T-helper 17 cell (primary cell): ENCODE measurements at regions not wholly inside any gene's neighbourhood (a gene's known extent, or its start where the extent isn't known, plus 50 kb on each side); places are given as distances from the start of the nearest gene placed in this dataset.

Experiments
- ATAC-seq: fragments of 150-1000 bp; cut with Tn5 transposase; 2 replicates; pipeline ENCODE4 v1.10.0; 2021; ENCODE audit warnings: mild to moderate bottlenecking, moderate library complexity
- DNase-seq, 3 donors: peaks; one replicate each; pipeline versions ENCODE4 v3.0.0 to v3.0.0-alpha.2; 2020 to 2021
- H3K9me3 ChIP-seq: one replicate; pipeline ENCODE4 v1.7.0; 2013; ENCODE audit warnings: low read length, mild to moderate bottlenecking; ENCODE audit not compliant: control insufficient read depth, poor library complexity, severe bottlenecking
- H3K27ac Mint-ChIP-seq: one replicate; pipeline ENCODE4 v1.8.0; 2022; ENCODE audit warnings: mild to moderate bottlenecking, moderate library complexity, mixed read lengths
- H3K27me3 Mint-ChIP-seq: one replicate; pipeline ENCODE4 v1.8.0; 2022; ENCODE audit warnings: mixed read lengths
- H3K36me3 Mint-ChIP-seq: one replicate; pipeline ENCODE4 v1.8.0; 2022; ENCODE audit warnings: low read depth, mixed read lengths
- H3K4me1 Mint-ChIP-seq: one replicate; pipeline ENCODE4 v1.8.0; 2022; ENCODE audit warnings: mild to moderate bottlenecking, mixed read lengths
- H3K4me3 Mint-ChIP-seq: one replicate; pipeline ENCODE4 v1.8.0; 2022; ENCODE audit warnings: mild to moderate bottlenecking, moderate library complexity, mixed read lengths

DNA sequence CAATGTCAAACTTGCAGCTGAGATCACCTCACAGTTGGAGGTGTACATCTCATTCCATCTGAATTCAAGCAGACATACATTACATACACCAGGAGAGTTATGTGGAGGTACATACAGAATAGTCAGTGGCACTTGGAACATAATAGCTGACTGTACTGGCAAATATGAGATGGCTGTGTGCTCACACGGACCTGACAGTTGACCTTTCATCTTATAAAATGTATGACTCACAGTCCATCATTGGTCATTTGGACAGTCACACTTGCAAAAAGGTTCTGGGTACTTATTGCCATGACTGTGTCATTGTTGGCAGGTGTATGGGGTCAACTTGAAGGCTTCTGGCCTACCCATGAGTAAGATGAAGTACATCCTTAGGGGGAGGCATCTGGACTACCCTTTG lies 88.6 kb upstream of the WDR1 start:
- Mint-ChIP-seq H3K36me3 (no peaks in the 10 kb centered on the region), H3K4me3 (no peak overlapping the region), H3K4me1 (peaks cover 4% of the 10 kb centered on the region), H3K27ac (no peak overlapping the region), H3K27me3 (peaks cover 5% of the 10 kb centered on the region)
- no peak for ATAC-seq
- no peak for DNase-seq
- H3K9me3 ChIP-seq, result no peaks in the 10 kb centered on the region

DNA sequence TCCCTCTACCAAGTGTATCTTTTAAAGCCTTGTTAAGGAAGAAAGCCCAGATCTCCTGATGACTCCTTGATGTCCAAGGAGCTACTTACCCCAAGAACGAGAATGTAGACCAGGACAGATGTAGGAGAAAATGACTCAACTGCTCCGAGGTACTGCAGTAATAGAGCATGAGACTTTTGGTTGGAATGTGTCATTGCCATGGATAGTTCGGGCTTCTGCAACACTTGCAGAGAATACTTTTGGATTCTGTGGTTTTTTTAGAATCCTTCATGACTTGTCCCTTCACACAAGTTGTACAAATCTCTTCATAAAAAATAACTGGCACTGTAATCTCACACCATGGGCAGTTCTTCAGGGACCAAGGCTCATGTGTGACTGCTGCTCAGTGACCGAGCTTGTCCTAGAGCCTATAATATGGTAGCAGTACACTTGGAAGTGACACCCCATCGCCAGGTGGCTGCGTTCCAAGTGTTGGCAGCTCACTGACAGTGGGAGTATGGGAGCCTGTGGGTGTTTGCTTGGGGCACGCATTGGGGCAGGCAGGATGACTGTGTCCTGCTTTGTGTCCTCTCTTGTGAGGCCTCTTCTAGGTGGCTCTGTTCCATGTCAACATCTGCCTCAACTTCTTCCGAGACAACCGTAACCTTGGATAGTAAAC lies 87.9 kb upstream of the WDR1 start:
- Mint-ChIP-seq H3K4me1 (peaks cover 7% of the 10 kb centered on the region), H3K36me3 (no peaks in the 10 kb centered on the region), H3K4me3 (no peak overlapping the region), H3K27ac (no peak overlapping the region), H3K27me3 (peaks cover 5% of the 10 kb centered on the region)
- H3K9me3 ChIP-seq, result no peaks in the 10 kb centered on the region
- ATAC-seq (no peak), DNase-seq (no peak)

DNA sequence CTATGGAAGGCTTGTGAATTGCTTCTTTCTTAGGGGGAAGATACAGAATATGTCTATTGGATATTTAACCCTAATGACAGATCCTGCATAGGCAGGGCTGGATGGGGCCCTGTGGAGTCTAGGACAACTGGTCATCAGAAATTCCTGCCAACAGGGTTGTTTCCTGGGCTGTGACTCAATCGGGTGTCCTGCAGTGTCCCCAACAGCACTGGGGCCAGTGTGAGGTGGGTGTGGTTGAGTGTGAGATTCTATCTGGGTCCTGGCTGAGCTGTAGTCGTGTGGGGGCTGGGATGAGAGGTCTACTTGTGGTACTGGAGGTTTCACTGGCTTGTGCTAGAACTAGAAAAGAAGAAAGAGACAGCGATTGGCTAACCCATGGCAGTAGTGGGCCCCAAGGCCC lies 87.3 kb upstream of the WDR1 start:
- Mint-ChIP-seq H3K4me1 (peaks cover 7% of the 10 kb centered on the region), H3K4me3 (no peak overlapping the region), H3K27ac (no peak overlapping the region), H3K27me3 (peaks cover 5% of the 10 kb centered on the region), H3K36me3 (no peaks in the 10 kb centered on the region)
- no peaks in the 10 kb centered on the region for H3K9me3 ChIP-seq
- no peak for ATAC-seq
- DNase-seq, result no peak

DNA sequence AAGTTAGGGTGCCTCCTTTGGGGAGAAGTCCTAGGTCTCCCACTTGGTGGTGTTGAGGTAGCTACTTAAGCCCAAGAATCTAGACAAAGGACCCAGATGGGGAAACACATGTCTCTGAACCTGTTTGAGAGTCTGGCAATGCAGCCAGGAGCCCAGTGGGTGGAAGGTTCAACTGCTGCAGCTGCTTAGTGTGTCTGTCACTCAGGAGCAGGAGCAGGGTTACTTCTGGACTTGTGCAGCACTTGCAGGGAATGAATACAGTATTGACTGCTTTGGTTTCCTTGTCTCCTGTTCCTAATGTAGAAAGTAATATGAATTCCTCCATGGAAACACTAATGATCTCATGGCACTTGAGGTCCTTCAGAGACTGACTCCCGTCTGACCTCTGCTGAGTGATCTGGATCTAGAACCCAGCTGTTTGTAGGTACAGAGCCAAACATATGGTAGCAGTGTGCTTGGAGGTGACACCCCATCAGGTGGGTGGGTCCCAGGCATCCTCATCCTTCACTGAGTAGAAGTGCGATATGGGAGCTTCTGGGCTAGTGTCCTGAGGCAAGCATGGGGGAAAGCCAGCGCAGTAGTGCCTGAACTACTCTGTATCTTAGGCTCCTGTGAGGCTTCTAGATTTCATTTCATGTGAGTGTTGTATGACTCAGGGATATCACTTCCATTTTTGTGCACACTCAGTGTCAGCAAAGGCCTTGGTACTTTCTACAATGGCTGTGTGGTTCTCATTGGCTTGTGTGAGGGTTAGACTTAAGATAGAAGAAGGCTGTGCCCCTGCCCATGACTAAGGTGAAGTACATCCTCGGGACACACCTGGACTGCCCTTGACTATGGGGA lies 85.0 kb upstream of the WDR1 start:
- H3K36me3 Mint-ChIP-seq, result no peaks in the 10 kb centered on the region
- DNase-seq (no peak), ATAC-seq (no peak)
- H3K4me1 Mint-ChIP-seq, result peaks cover 7% of the 10 kb centered on the region
- no peak overlapping the region for H3K27ac Mint-ChIP-seq
- no peaks in the 10 kb centered on the region for H3K9me3 ChIP-seq
- H3K4me3 Mint-ChIP-seq, result no peak overlapping the region
- H3K27me3 Mint-ChIP-seq, result no peaks in the 10 kb centered on the region

DNA sequence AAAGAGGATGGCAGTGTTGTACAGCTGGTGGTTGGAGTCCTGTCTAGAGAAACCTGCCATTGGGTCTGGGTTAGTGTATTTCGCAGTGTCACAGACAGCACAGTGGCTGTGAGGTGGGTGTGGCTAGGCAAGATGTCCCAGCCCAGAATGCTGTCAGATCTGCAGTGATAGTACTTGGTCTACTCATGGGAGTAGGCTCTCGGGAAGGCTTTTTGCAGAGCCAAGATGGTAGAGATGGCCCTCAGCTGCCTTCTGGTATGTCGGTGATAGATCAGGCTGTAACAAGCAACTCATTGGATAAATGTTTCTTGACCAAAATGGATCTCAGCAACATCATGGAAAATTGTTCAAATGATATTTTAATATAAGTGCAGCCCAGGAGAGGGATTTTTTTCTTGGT lies 84.3 kb upstream of the WDR1 start:
- DNase-seq (no peak), ATAC-seq (no peak)
- Mint-ChIP-seq H3K4me3 (no peak overlapping the region), H3K27ac (no peak overlapping the region), H3K27me3 (no peaks in the 10 kb centered on the region), H3K36me3 (no peaks in the 10 kb centered on the region), H3K4me1 (peaks cover 5% of the 10 kb centered on the region)
- H3K9me3 ChIP-seq, result no peaks in the 10 kb centered on the region

DNA sequence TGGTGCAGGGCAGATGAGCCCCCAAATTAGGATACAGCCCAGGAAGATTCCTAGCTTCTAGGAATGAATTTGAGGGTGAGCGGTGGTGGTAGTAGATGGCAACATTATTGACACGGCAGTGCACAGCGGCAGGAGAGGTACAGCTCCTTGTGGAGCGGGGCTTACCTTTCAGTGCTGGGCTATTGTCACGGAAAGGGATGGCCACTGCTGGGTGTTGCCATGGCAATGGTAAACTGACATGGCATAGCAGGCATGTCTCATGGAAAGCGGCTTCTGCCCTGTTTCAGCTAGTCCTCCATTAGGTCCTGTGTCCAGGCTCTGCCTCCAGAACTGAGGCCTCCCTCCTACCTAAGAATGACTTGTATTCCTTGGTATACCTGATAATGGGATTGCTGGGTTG lies 81.8 kb upstream of the WDR1 start:
- H3K36me3 Mint-ChIP-seq, result no peaks in the 10 kb centered on the region
- no peak for DNase-seq
- ATAC-seq, result no peak
- H3K9me3 ChIP-seq, result no peaks in the 10 kb centered on the region
- no peak overlapping the region for H3K4me3 Mint-ChIP-seq
- H3K27ac Mint-ChIP-seq, result no peak overlapping the region
- H3K4me1 Mint-ChIP-seq, result peaks cover 5% of the 10 kb centered on the region
- peaks cover 4% of the 10 kb centered on the region for H3K27me3 Mint-ChIP-seq

DNA sequence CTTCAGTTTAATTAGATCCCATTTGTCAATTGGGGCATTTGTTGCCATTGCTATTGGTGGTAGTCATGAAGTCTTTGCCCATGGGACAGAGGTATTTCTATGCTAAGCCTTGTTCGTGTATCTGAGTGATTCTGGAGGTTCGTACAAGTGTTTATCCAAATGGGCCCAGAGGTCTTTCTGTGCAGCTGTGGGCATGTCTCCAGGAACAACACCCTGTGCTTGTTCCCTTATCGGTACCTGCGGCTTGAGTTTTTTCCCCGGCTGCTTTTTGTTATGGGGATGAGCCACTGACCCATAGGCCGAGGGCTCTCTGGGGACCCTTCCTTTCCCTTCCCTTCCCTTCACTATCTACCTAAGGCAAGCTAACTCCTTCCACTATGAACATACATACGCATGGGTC lies 81.4 kb upstream of the WDR1 start:
- no peaks in the 10 kb centered on the region for H3K9me3 ChIP-seq
- no peak for DNase-seq
- peaks cover 5% of the 10 kb centered on the region for H3K4me1 Mint-ChIP-seq
- no peak for ATAC-seq
- no peaks in the 10 kb centered on the region for H3K36me3 Mint-ChIP-seq
- H3K27me3 Mint-ChIP-seq, result peaks cover 4% of the 10 kb centered on the region
- H3K27ac Mint-ChIP-seq, result no peak overlapping the region
- H3K4me3 Mint-ChIP-seq, result no peak overlapping the region

DNA sequence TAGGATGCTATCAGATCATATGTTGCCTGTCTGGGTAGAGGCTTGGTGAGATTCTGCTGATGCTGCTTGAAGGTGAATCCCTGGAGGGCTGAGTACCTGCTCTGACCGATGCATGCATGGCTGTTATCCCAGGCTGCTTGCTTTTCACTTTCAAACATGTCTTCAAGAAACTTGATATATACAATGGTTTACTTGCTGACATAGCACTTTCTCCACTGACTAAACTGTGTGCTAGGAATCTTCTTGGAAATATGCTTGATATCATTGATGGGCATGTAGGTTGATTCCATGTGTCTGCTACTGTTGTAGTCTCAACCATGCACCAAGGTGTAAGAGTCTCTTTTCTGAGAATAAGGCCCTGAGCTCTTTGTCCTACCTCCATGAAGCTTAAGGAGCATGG lies 79.6 kb upstream of the WDR1 start:
- no peak for DNase-seq
- no peaks in the 10 kb centered on the region for H3K36me3 Mint-ChIP-seq
- no peak overlapping the region for H3K4me3 Mint-ChIP-seq
- H3K27me3 Mint-ChIP-seq, result peaks cover 4% of the 10 kb centered on the region
- ATAC-seq, result no peak
- H3K4me1 Mint-ChIP-seq, result peaks cover 5% of the 10 kb centered on the region
- no peak overlapping the region for H3K27ac Mint-ChIP-seq
- H3K9me3 ChIP-seq, result no peaks in the 10 kb centered on the region

DNA sequence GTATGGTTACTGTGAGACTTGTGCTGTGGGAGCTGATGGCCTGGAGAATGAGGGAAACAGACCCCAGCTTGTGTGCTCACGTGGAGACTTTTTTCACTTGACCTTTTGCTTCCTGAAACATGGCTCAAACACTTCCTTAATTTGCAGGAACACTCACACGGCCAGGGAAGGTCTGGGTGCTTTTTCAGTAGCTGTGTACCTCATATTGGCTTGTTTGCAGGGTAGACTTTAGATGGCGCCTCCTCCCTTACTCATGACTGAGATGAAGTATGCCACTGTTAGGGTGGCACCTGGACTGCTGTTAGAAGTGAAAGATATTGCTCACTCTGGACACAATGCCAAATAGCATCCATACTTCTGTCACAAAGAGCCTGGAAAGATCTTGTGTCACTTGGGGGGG lies 75.7 kb upstream of the WDR1 start:
- H3K36me3 Mint-ChIP-seq, result no peaks in the 10 kb centered on the region
- H3K27ac Mint-ChIP-seq, result no peak overlapping the region
- no peak overlapping the region for H3K4me3 Mint-ChIP-seq
- ATAC-seq (no peak), DNase-seq (no peak)
- peaks cover 4% of the 10 kb centered on the region for H3K27me3 Mint-ChIP-seq
- H3K9me3 ChIP-seq, result no peaks in the 10 kb centered on the region
- H3K4me1 Mint-ChIP-seq, result no peaks in the 10 kb centered on the region

DNA sequence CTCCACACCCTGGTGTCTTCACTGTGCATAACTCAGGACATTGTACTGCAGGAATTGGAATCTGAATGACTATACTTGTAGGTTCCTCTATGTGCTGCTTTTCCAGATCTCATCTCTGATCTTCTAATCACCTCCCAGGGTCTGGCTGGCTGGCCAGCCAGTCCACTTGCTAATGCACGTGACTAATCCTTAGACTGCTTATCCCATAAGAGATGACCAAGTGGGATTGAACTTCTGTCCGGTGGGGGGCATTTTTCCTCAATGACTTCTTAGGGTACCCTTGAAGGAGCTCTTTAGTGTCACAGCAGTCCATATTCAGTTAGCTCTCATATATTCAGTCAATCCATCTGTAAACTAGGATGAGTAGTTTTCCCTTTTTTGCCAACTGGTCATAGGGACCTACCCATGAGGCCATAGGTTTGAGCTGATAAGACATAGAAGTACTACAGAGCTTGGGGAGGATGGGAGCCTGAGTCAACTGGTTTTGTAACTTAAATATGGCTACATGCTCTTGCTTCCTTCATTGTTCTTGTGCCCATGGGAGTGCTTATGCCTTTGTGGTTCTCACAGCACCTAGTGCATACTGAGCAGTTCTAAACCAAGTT lies 71.9 kb upstream of the WDR1 start:
- Mint-ChIP-seq H3K27me3 (no peaks in the 10 kb centered on the region), H3K27ac (no peak overlapping the region), H3K36me3 (peaks cover 2% of the 10 kb centered on the region), H3K4me1 (peaks cover 5% of the 10 kb centered on the region), H3K4me3 (no peak overlapping the region)
- no peaks in the 10 kb centered on the region for H3K9me3 ChIP-seq
- ATAC-seq (no peak), DNase-seq (no peak)

DNA sequence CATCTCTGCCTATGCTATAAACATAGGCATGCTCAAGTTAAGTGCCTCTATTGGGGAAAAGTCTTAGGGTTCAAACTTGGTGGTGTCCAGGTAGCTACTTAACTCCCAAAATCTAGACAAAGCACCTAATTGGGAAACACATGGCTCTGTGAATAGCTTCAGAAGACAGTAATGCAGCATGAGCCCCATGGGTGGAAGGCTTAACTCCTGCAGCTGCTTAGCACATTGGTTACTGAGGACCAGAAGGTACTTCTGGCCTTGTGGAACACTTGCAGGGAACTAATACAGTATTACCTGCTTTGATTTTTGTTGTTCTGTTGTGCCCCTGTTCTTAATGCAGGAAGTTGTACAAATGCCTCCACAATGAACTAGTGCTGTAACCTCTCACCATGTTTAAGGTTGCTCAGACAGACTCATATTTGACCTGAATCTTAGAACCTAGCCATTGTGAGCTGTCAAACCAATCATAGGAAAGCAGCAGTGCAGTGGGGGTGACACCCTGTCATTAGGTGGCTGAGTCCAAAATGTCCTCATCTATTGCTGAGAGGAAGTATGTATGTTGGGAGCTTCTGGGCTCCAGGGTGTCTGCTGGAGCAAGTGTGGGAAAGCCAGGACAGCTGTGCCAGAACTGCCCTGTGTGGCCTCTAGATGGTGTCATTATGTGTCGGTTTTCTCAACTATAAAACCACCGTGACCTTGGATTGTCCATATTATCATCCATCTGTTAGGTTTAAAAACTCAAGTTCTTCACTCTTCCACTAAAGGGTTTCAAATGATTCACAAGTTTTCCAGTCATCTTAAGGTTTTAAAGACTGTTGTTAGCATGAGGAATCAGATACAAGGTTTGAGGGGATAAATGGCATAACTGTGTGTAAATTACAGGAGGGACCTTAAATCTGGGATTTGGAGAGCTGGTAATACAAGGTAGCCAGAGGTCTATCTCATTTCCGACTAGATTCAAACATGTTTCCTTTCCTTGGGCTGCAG lies 69.9 kb upstream of the WDR1 start:
- H3K27me3 Mint-ChIP-seq, result no peaks in the 10 kb centered on the region
- no peak for DNase-seq
- no peak for ATAC-seq

DNA sequence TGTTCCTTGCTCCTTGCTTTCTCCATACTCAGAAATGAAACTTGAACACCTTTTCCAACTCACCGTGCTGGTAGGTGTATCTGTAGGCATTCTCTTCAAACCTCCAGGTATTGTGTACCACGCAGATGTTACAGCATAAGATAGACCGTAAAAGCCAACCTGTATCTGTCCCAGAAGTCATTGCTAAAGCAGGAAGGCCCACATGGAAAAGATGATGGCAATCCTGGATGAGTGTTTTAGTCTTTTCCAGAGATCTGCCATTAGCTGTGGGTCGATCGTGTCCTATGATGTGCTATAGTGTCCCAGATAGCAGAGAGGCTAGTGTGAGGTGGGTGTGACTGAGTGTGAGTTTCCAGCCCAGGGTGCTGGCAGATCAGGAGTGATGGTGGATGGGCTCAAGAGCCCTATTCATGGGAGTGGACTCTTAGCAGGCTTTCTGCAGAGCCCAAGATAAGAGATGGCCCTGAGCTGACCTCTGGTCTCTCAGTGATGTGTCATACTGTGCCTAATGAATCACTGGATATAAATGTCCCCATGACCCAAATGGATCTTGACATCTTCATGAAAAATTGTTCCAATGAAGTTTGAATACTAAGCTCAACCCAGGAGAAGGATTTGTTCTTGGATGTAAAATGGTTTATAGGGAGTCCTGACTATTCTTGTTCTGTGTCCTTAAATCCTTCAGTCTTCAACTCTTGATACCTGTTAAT lies 69.1 kb upstream of the WDR1 start:
- H3K4me1 Mint-ChIP-seq, result peaks cover 15% of the 10 kb centered on the region
- H3K9me3 ChIP-seq, result no peaks in the 10 kb centered on the region
- H3K36me3 Mint-ChIP-seq, result peaks cover 2% of the 10 kb centered on the region
- no peak overlapping the region for H3K4me3 Mint-ChIP-seq
- DNase-seq (no peak), ATAC-seq (no peak)
- no peak overlapping the region for H3K27ac Mint-ChIP-seq
- H3K27me3 Mint-ChIP-seq, result no peaks in the 10 kb centered on the region

More for the DNA sequence above, 69.9 kb upstream of the WDR1 start:
- Mint-ChIP-seq H3K36me3 (peaks cover 2% of the 10 kb centered on the region), H3K4me1 (peaks cover 12% of the 10 kb centered on the region), H3K27ac (no peak overlapping the region), H3K4me3 (no peak overlapping the region)
- H3K9me3 ChIP-seq, result no peaks in the 10 kb centered on the region
